K562 (cell line): ENCODE measurements at regions not wholly inside any gene's neighbourhood (a gene's known extent, or its start where the extent isn't known, plus 50 kb on each side); places are given as distances from the start of the nearest gene placed in this dataset.

Experiments
- CTBP1 ChIP-seq: fragments of 450-650 bp; IDR thresholded peaks from 2 replicates; pipeline ENCODE4 v1.6.1; 2016; ENCODE audit warnings: borderline replicate concordance
- DDX20 ChIP-seq: fragments of 450-650 bp; IDR thresholded peaks from 2 replicates; pipeline ENCODE4 v1.6.1; 2016; ENCODE audit warnings: missing genetic modification characterization, low read depth, mild to moderate bottlenecking, missing compliant biosample characterization, moderate library complexity
- GTF2E2 ChIP-seq: fragments of 200-800 bp; sonication (Bioruptor generic); IDR thresholded peaks from 2 replicates; pipeline ENCODE4 v1.6.1; 2016; ENCODE audit warnings: missing genetic modification characterization, missing compliant biosample characterization
- HOXB6 ChIP-seq: fragments of 250-450 bp; sonication (Bioruptor Pico); IDR thresholded peaks from 2 replicates; pipeline ENCODE4 v1.5.1; 2022; ENCODE audit warnings: mild to moderate bottlenecking, borderline replicate concordance
- JUNB ChIP-seq: fragments of 450-650 bp; formaldehyde crosslinking; conservative IDR thresholded peaks from 2 replicates; pipeline ENCODE4 v1.4.0; 2020; ENCODE audit warnings: mild to moderate bottlenecking
- MTF1 ChIP-seq: fragments of 250-450 bp; sonication (Bioruptor Pico); IDR thresholded peaks from 2 replicates; pipeline ENCODE4 v1.9.0; 2021; ENCODE audit warnings: moderate library complexity, mild to moderate bottlenecking, inconsistent platforms, borderline replicate concordance
- PHTF2 ChIP-seq: fragments of 250-450 bp; sonication (Bioruptor Pico); IDR thresholded peaks from 2 replicates; pipeline ENCODE4 v1.5.0; 2021; ENCODE audit warnings: mild to moderate bottlenecking
- SMARCA4 ChIP-seq: fragments of 450-650 bp; IDR thresholded peaks from 2 replicates; pipeline ENCODE4 v1.6.1; 2016
- SNRNP70 ChIP-seq: fragments of 200-400 bp; formaldehyde crosslinking; optimal IDR thresholded peaks from 2 replicates; pipeline ENCODE3; 2017; ENCODE audit warnings: low read depth, low read length
- ZNF140 ChIP-seq: fragments of 250-450 bp; sonication (Bioruptor Pico); IDR thresholded peaks from 2 replicates; pipeline ENCODE4 v1.8.0; 2021; ENCODE audit warnings: moderate library complexity, mild to moderate bottlenecking, inconsistent platforms
- ZNF232 ChIP-seq: sonication (generic); formaldehyde crosslinking; IDR thresholded peaks from 2 replicates; pipeline ENCODE4 v1.8.0; 2022; ENCODE audit warnings: mild to moderate bottlenecking, missing genetic modification reagents
- ZNF253 ChIP-seq: fragments of 250-450 bp; sonication (Bioruptor Pico); conservative IDR thresholded peaks from 2 replicates; pipeline ENCODE4 v1.6.1; 2021; ENCODE audit warnings: mild to moderate bottlenecking
- ZNF384 ChIP-seq: IDR thresholded peaks from 2 replicates; pipeline ENCODE4 v1.6.1; 2012; ENCODE audit warnings: low read depth, low read length, improper control_type of control experiment
- ZNF584 ChIP-seq: fragments of 200-800 bp; sonication (Bioruptor generic); IDR thresholded peaks from 2 replicates; pipeline ENCODE4 v1.6.1; 2016; ENCODE audit warnings: low read depth, mild to moderate bottlenecking, missing genetic modification characterization, missing compliant biosample characterization
- ZNF589 ChIP-seq: fragments of 200-800 bp; sonication (Bioruptor generic); IDR thresholded peaks from 2 replicates; pipeline ENCODE4 v1.6.1; 2016; ENCODE audit warnings: low read depth, missing genetic modification characterization, missing compliant biosample characterization
- ZNF764 ChIP-seq: fragments of 250-450 bp; sonication (Bioruptor Pico); IDR thresholded peaks from 2 replicates; pipeline ENCODE4 v1.4.0; 2020; ENCODE audit warnings: low read depth, mild to moderate bottlenecking, moderate library complexity
- ZNF778 ChIP-seq: fragments of 450-650 bp; formaldehyde crosslinking; IDR thresholded peaks from 2 replicates; pipeline ENCODE4 v1.4.0; 2020; ENCODE audit warnings: mild to moderate bottlenecking, moderate library complexity
- TF ChIP-seq, protein P1 (sequence below): sonication (generic); formaldehyde crosslinking; IDR thresholded peaks from 2 replicates; pipeline ENCODE4 v1.5.0; 2020; ENCODE audit warnings: missing genetic modification reagents
- TF ChIP-seq, protein P2 (sequence below): sonication (generic); formaldehyde crosslinking; IDR thresholded peaks from 2 replicates; pipeline ENCODE4 v1.8.0; 2022; ENCODE audit warnings: mild to moderate bottlenecking, missing genetic modification reagents, borderline replicate concordance
- TF ChIP-seq, protein P3 (sequence below): fragments of 250-450 bp; sonication (Bioruptor Pico); IDR thresholded peaks from 2 replicates; pipeline ENCODE4 v1.8.0; 2021; ENCODE audit warnings: moderate library complexity, mild to moderate bottlenecking, inconsistent platforms
- TF ChIP-seq, protein P4 (sequence below), 2 experiments: IDR thresholded peaks in 1 of 2; conservative IDR thresholded peaks in 1 of 2; 2 replicates each; pipeline ENCODE4 v1.6.1; 2016; ENCODE audit warnings: low read depth in 2 of 2, mild to moderate bottlenecking in 1 of 2, missing compliant biosample characterization in 1 of 2, missing genetic modification characterization in 1 of 2, moderate library complexity in 1 of 2

DNA sequence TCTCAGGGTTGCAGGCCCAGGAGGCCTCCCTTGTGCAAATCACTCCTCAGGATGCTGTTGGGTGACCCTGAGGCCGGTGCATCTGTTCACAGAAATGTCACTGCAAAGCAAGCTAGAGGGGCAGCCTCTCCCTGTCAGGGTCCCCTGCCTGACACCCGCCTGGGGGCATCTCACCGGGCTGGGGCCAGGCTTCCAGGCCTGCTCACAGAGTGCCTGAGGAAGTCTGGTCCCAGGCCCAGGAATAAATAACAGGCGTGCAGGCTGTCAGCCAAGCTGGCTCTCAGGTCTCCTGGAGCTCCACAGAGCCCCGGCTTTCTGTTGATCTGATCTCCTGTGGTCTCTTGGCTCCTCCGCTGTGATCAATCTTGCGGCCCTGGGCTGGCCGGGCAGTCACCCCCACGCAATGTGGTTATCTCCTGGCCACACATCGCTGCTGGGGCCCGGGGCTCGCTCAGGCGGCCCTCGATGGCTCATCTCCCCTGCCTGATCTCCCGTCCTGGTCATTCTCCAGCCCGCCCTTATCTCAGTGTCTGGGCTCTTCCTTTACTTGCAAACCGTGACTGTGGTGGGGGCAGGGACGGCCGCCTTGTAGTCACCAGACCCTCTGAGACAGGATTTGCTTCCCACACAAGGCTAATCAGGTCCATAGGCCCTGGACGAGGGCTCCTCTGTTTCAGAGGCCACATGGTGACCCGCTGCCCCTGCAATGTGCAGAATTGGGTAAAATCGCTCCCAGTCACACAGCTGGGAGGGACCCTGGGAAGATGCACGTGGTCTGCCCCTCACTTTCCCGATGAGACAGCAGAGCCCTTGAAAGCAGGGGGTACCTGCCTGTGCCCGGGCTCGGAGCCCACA lies 231.2 kb upstream of the GSE1 start (continued):
- TF ChIP-seq, protein P1, sequence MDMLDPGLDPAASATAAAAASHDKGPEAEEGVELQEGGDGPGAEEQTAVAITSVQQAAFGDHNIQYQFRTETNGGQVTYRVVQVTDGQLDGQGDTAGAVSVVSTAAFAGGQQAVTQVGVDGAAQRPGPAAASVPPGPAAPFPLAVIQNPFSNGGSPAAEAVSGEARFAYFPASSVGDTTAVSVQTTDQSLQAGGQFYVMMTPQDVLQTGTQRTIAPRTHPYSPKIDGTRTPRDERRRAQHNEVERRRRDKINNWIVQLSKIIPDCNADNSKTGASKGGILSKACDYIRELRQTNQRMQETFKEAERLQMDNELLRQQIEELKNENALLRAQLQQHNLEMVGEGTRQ: no peak
- TF ChIP-seq ZNF232 (CRISPR knock-in tag) (no peak), JUNB (CRISPR knock-in tag) (no peak), ZNF778 (CRISPR knock-in tag) (no peak), ZNF764 (no peak), SMARCA4 (peak; percentile 100), PHTF2 (CRISPR knock-in tag) (no peak), SNRNP70 (no peak), ZNF253 (no peak), HOXB6 (CRISPR knock-in tag) (no peak), GTF2E2 (no peak; the same call in 1 of the 2 replicates), ZNF140 (CRISPR knock-in tag) (no peak), ZNF384 (no peak; the same call in none of the 2 replicates), ZNF584 (CRISPR knock-in tag) (no peak; the same call in none of the 2 replicates), CTBP1 (peak; percentile 99), ZNF589 (CRISPR knock-in tag) (peak; percentile 96), MTF1 (CRISPR knock-in tag) (no peak), DDX20 (tag) (no peak)
- TF ChIP-seq, protein P2, sequence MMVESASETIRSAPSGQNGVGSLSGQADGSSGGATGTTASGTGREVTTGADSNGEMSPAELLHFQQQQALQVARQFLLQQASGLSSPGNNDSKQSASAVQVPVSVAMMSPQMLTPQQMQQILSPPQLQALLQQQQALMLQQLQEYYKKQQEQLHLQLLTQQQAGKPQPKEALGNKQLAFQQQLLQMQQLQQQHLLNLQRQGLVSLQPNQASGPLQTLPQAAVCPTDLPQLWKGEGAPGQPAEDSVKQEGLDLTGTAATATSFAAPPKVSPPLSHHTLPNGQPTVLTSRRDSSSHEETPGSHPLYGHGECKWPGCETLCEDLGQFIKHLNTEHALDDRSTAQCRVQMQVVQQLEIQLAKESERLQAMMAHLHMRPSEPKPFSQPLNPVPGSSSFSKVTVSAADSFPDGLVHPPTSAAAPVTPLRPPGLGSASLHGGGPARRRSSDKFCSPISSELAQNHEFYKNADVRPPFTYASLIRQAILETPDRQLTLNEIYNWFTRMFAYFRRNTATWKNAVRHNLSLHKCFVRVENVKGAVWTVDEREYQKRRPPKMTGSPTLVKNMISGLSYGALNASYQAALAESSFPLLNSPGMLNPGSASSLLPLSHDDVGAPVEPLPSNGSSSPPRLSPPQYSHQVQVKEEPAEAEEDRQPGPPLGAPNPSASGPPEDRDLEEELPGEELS (CRISPR knock-in tag): 0 out of 2 replicates have a peak, but pooled peaks have one; percentile 8
- TF ChIP-seq, protein P3, sequence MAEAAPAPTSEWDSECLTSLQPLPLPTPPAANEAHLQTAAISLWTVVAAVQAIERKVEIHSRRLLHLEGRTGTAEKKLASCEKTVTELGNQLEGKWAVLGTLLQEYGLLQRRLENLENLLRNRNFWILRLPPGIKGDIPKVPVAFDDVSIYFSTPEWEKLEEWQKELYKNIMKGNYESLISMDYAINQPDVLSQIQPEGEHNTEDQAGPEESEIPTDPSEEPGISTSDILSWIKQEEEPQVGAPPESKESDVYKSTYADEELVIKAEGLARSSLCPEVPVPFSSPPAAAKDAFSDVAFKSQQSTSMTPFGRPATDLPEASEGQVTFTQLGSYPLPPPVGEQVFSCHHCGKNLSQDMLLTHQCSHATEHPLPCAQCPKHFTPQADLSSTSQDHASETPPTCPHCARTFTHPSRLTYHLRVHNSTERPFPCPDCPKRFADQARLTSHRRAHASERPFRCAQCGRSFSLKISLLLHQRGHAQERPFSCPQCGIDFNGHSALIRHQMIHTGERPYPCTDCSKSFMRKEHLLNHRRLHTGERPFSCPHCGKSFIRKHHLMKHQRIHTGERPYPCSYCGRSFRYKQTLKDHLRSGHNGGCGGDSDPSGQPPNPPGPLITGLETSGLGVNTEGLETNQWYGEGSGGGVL (CRISPR knock-in tag): no peak
- TF ChIP-seq, protein P4, sequence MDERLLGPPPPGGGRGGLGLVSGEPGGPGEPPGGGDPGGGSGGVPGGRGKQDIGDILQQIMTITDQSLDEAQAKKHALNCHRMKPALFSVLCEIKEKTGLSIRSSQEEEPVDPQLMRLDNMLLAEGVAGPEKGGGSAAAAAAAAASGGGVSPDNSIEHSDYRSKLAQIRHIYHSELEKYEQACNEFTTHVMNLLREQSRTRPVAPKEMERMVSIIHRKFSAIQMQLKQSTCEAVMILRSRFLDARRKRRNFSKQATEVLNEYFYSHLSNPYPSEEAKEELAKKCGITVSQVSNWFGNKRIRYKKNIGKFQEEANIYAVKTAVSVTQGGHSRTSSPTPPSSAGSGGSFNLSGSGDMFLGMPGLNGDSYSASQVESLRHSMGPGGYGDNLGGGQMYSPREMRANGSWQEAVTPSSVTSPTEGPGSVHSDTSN (CRISPR knock-in tag; IDR thresholded peaks at IDR 0.05; ENCODE audit: low read depth): peak; percentile 71
- TF ChIP-seq, protein P4 (tag; conservative IDR thresholded peaks at IDR 0.05; ENCODE audit: low read depth): peak; percentile 98
